Spinal cord (tissue), 9 donors: ENCODE measurements at regions not wholly inside any gene's neighbourhood (a gene's known extent, or its start where the extent isn't known, plus 50 kb on each side); places are given as distances from the start of the nearest gene placed in this dataset.

ENCODE experiments used
- DNase-seq, 6 donors: peaks; one replicate each; pipeline versions ENCODE4 v3.0.0 to v3.0.0-alpha.2; 2013 to 2015; ENCODE audit warnings: low spot score in 6 of 6, low read depth in 4 of 6
- H3K27ac ChIP-seq: one replicate; pipeline ENCODE4 v1.5.1; 2013; ENCODE audit warnings: low read depth, low read length, control low read depth
- H3K27me3 ChIP-seq: one replicate; pipeline ENCODE4 v1.6.1; 2013; ENCODE audit warnings: low read length; ENCODE audit not compliant: control insufficient read depth, insufficient read depth
- H3K36me3 ChIP-seq: one replicate; pipeline ENCODE4 v1.6.1; 2013; ENCODE audit warnings: low read length; ENCODE audit not compliant: control insufficient read depth, insufficient read depth
- H3K4me1 ChIP-seq: one replicate; pipeline ENCODE4 v1.6.1; 2013; ENCODE audit warnings: low read length; ENCODE audit not compliant: control insufficient read depth, insufficient read depth
- H3K4me3 ChIP-seq: one replicate; pipeline ENCODE4 v1.5.1; 2013; ENCODE audit warnings: low read depth, low read length, control low read depth
- H3K9me3 ChIP-seq: one replicate; pipeline ENCODE4 v1.6.1; 2013; ENCODE audit warnings: low read length; ENCODE audit not compliant: control insufficient read depth, insufficient read depth
- WGBS: methylation state at CpG from one replicate; pipeline ENCODE4 v1.1.5; 2013; ENCODE audit warnings: missing lambda C conversion rate; ENCODE audit not compliant: insufficient coverage; 5-methylcytosine and 5-hydroxymethylcytosine counted together
- donor health status: healthy.

- WGBS: 92% methylated on average over 2 of the region's 2 CpGs
- no peak overlapping the region for H3K27ac ChIP-seq
- no peak for DNase-seq
- H3K27me3 ChIP-seq: no peaks in the 10 kb centered on the region
- no peaks in the 10 kb centered on the region for H3K9me3 ChIP-seq
- H3K36me3 ChIP-seq: no peaks in the 10 kb centered on the region
- H3K4me1 ChIP-seq: no peaks in the 10 kb centered on the region
- no peak overlapping the region for H3K4me3 ChIP-seq
Measured at GRCh38 chr4:123898946-123899666, 502.5 kb downstream of the SPRY1 start.

GRCh38 chr4:123904882-123905281 lies 508.3 kb downstream of the SPRY1 start:
- Histone ChIP-seq H3K4me3 (no peak overlapping the region), H3K4me1 (no peaks in the 10 kb centered on the region), H3K27ac (no peak overlapping the region), H3K36me3 (no peaks in the 10 kb centered on the region), H3K9me3 (peaks cover 3% of the 10 kb centered on the region), H3K27me3 (no peaks in the 10 kb centered on the region)
- no peak for DNase-seq
- no CpG with 5 or more reads among the region's 1 CpG for WGBS

- Histone ChIP-seq H3K27me3 (no peaks in the 10 kb centered on the region), H3K9me3 (no peaks in the 10 kb centered on the region), H3K4me1 (no peaks in the 10 kb centered on the region), H3K36me3 (no peaks in the 10 kb centered on the region), H3K27ac (no peak overlapping the region), H3K4me3 (no peak overlapping the region)
- DNase-seq: no peak
Measured at GRCh38 chr4:123913598-123913997, 517.0 kb downstream of the SPRY1 start.

GRCh38 chr4:123916821-123917220 lies 520.2 kb downstream of the SPRY1 start:
- Histone ChIP-seq H3K36me3 (no peaks in the 10 kb centered on the region), H3K4me3 (no peak overlapping the region), H3K9me3 (no peaks in the 10 kb centered on the region), H3K4me1 (no peaks in the 10 kb centered on the region), H3K27ac (no peak overlapping the region), H3K27me3 (no peaks in the 10 kb centered on the region)
- peak in 1 of 6 donors; percentile 41 for DNase-seq
- WGBS: no CpG with 5 or more reads among the region's 2 CpGs

- no peaks in the 10 kb centered on the region for H3K27me3 ChIP-seq
- 80% methylated on average over 1 of the region's 4 CpGs for WGBS
- H3K36me3 ChIP-seq: no peaks in the 10 kb centered on the region
- no peak overlapping the region for H3K27ac ChIP-seq
- H3K9me3 ChIP-seq: no peaks in the 10 kb centered on the region
- no peak for DNase-seq
- H3K4me1 ChIP-seq: no peaks in the 10 kb centered on the region
- H3K4me3 ChIP-seq: no peak overlapping the region
Measured at GRCh38 chr4:123919576-123920098, 523.0 kb downstream of the SPRY1 start.

GRCh38 chr4:123921339-123921738 lies 524.7 kb downstream of the SPRY1 start:
- H3K4me3 ChIP-seq: no peak overlapping the region
- WGBS: no CpG with 5 or more reads among the region's 5 CpGs
- no peaks in the 10 kb centered on the region for H3K36me3 ChIP-seq
- H3K27ac ChIP-seq: no peak overlapping the region
- no peaks in the 10 kb centered on the region for H3K9me3 ChIP-seq
- no peak for DNase-seq
- no peaks in the 10 kb centered on the region for H3K27me3 ChIP-seq
- H3K4me1 ChIP-seq: no peaks in the 10 kb centered on the region

- Histone ChIP-seq H3K9me3 (no peaks in the 10 kb centered on the region), H3K36me3 (no peaks in the 10 kb centered on the region), H3K27me3 (no peaks in the 10 kb centered on the region), H3K27ac (no peak overlapping the region), H3K4me3 (no peak overlapping the region), H3K4me1 (no peaks in the 10 kb centered on the region)
- DNase-seq: no peak
Measured at GRCh38 chr4:123922847-123923246, 526.3 kb downstream of the SPRY1 start.

GRCh38 chr4:123924536-123924935 lies 527.9 kb downstream of the SPRY1 start:
- Histone ChIP-seq H3K9me3 (no peaks in the 10 kb centered on the region), H3K27ac (no peak overlapping the region), H3K27me3 (no peaks in the 10 kb centered on the region), H3K4me1 (no peaks in the 10 kb centered on the region), H3K4me3 (no peak overlapping the region), H3K36me3 (no peaks in the 10 kb centered on the region)
- DNase-seq: no peak
- 83% methylated on average over 2 of the region's 3 CpGs for WGBS

GRCh38 chr4:123929565-123929964 lies 533.0 kb downstream of the SPRY1 start:
- no peaks in the 10 kb centered on the region for H3K27me3 ChIP-seq
- H3K9me3 ChIP-seq: no peaks in the 10 kb centered on the region
- DNase-seq: no peak
- H3K27ac ChIP-seq: no peak overlapping the region
- no peaks in the 10 kb centered on the region for H3K4me1 ChIP-seq
- H3K36me3 ChIP-seq: no peaks in the 10 kb centered on the region
- no peak overlapping the region for H3K4me3 ChIP-seq
- WGBS: no CpG with 5 or more reads among the region's 1 CpG

- no peaks in the 10 kb centered on the region for H3K9me3 ChIP-seq
- H3K36me3 ChIP-seq: no peaks in the 10 kb centered on the region
- no peaks in the 10 kb centered on the region for H3K4me1 ChIP-seq
- H3K27ac ChIP-seq: no peak overlapping the region
- no peak for DNase-seq
- no peaks in the 10 kb centered on the region for H3K27me3 ChIP-seq
- no CpG with 5 or more reads among the region's 1 CpG for WGBS
- no peak overlapping the region for H3K4me3 ChIP-seq
Measured at GRCh38 chr4:123930996-123931395, 534.4 kb downstream of the SPRY1 start.
